ENCODE measurements at regions not wholly inside any gene's neighbourhood (a gene's known extent, or its start where the extent isn't known, plus 50 kb on each side); places are given as distances from the start of the nearest gene placed in this dataset.

DNA sequence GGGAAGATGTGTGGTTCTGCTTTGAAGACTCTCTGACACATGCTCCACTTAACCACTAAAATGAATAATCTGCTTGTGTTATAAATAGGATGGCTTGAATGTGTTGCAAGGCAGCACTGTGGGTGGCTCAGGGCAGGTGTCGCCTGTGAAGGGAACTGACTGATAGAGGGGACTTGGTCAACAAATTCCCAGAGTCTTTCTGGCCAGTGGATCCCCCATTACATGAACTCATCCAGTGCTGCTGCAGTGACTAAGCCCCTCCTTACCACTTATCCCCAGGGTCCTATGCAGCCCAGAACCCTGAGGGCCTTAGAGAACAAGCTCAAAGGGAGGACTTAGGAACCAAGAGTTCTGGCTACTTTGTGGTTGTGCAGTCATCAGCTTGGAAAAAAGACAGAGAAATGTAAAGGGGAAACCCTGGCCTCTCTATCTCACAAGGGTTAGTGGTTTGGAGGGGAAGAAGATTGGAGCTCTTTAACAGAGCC lies 226.2 kb upstream of the TNP1 start:
- no peak overlapping the region for H3K27ac ChIP-seq
- peaks cover 58% of the 10 kb centered on the region for H3K4me1 ChIP-seq
- H3K9ac ChIP-seq, result no peak overlapping the region
- no peaks in the 10 kb centered on the region for H3K27me3 ChIP-seq
- H3K36me3 ChIP-seq, result no peaks in the 10 kb centered on the region
- H3K4me2 ChIP-seq, result peak overlapping the region; percentile 69
- no peak overlapping the region for H3K4me3 ChIP-seq
- H3K9me3 ChIP-seq, result no peaks in the 10 kb centered on the region
- no peak for TF ChIP-seq Cebpa-rat (IDR thresholded peaks at IDR 0.05)
- no peaks in the 10 kb centered on the region for H4K20me1 ChIP-seq

DNA sequence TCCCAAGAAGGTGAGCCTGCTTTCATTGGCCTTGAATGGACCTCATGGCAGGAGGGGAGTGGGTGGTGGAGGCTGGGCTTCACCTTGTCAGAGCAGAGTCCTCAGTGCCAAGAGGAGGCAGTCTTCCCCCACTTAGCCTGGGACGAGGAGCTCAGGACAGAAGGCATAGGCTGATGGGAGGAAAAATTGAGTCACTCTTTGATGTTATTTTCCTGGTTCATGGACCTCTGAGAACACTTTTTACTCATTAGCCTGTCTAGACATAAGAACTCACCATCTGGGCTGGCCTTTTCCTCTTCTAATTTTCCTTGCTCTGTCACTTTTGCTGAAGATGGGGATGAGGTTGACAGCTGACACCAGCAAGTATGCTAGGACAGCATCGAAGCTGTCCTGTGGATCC lies 225.7 kb upstream of the TNP1 start:
- H3K9ac ChIP-seq, result no peak overlapping the region
- peaks cover 52% of the 10 kb centered on the region for H3K4me1 ChIP-seq
- no peaks in the 10 kb centered on the region for H4K20me1 ChIP-seq
- TF ChIP-seq Cebpa-rat (IDR thresholded peaks at IDR 0.05), result no peak
- no peak overlapping the region for H3K4me3 ChIP-seq
- H3K4me2 ChIP-seq, result peak overlapping the region; percentile 69
- H3K27ac ChIP-seq, result no peak overlapping the region
- H3K36me3 ChIP-seq, result no peaks in the 10 kb centered on the region
- H3K27me3 ChIP-seq, result no peaks in the 10 kb centered on the region
- H3K9me3 ChIP-seq, result no peaks in the 10 kb centered on the region

DNA sequence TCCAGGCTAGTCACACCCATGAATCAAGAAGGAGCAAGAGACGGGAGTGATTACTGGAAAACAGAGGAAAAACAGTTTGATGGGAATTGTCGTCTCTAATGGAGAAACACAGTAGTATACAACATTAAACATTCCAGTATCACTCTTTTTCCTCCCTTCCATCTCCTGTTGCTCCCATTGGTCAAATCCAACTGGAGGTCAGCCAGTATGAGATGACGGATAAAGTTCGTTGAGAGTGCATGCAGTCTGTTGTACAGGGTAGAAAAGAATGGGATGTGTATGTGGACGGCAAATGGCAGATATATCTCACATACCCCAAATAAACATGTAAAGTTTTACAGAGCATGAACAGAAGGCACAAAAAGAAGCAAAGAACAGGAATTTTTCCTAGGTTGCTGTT lies 221.9 kb upstream of the TNP1 start:
- no peak overlapping the region for H3K4me3 ChIP-seq
- no peak for TF ChIP-seq Cebpa-rat (IDR thresholded peaks at IDR 0.05)
- no peak overlapping the region for H3K27ac ChIP-seq
- no peaks in the 10 kb centered on the region for H3K27me3 ChIP-seq
- no peaks in the 10 kb centered on the region for H4K20me1 ChIP-seq
- no peak overlapping the region for H3K9ac ChIP-seq
- H3K4me1 ChIP-seq, result peaks cover 15% of the 10 kb centered on the region
- no peak overlapping the region for H3K4me2 ChIP-seq
- no peaks in the 10 kb centered on the region for H3K9me3 ChIP-seq
- H3K36me3 ChIP-seq, result no peaks in the 10 kb centered on the region

DNA sequence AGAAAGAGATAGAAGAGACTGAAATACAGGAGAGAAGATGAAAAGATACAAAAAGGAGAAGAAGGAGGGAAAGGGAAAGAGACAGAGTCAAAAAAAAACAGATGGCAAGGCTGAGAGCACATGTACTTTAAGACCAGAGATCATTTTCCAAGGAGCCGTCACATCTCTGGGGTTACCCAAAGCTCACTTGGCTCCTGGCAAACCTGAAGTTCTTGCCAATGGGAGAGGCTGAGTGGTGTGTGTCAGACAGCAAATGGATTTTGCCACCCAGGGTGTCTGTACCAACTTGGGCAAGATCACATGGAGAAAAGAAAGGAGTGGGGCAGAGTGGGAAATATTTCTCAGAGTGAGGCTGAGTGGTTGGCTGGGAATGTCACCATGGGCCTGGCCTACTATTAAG lies 219.3 kb upstream of the TNP1 start:
- H3K36me3 ChIP-seq, result no peaks in the 10 kb centered on the region
- no peak overlapping the region for H3K4me2 ChIP-seq
- H3K9ac ChIP-seq, result no peak overlapping the region
- no peak for TF ChIP-seq Cebpa-rat (IDR thresholded peaks at IDR 0.05)
- no peaks in the 10 kb centered on the region for H4K20me1 ChIP-seq
- H3K27me3 ChIP-seq, result no peaks in the 10 kb centered on the region
- no peaks in the 10 kb centered on the region for H3K4me1 ChIP-seq
- no peak overlapping the region for H3K4me3 ChIP-seq
- no peaks in the 10 kb centered on the region for H3K9me3 ChIP-seq
- H3K27ac ChIP-seq, result no peak overlapping the region

DNA sequence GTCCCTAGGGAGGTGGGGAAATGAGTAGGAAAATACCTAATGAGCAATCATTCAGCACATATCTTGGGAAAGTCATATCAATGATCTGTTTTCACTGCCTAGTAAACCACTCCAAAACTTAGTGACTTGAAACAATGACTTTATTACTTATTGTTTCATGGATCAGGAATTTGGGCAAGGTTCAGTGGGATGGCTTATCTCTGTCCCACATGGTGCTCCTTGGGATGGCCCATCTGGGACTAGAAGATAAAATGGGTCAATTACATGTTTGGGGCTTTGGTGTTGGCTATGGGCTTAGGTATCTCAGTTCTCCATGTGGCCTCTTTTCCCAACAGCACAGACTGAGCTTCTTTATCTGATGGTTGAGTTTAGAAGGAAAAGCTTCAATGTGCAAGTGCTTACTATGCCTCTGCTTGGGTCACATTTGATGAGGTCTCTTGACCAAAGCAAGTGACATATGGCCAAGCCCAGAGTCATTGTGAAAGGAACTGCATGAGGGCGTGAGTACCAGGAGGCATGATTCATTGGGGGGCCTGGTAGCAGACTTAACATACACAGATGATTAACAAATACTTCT lies 218.1 kb upstream of the TNP1 start:
- Histone ChIP-seq H3K27me3 (no peaks in the 10 kb centered on the region), H4K20me1 (no peaks in the 10 kb centered on the region), H3K4me1 (no peaks in the 10 kb centered on the region), H3K4me3 (no peak overlapping the region), H3K4me2 (no peak overlapping the region), H3K36me3 (no peaks in the 10 kb centered on the region), H3K9me3 (no peaks in the 10 kb centered on the region), H3K9ac (no peak overlapping the region), H3K27ac (no peak overlapping the region)
- TF ChIP-seq Cebpa-rat (IDR thresholded peaks at IDR 0.05), result no peak

DNA sequence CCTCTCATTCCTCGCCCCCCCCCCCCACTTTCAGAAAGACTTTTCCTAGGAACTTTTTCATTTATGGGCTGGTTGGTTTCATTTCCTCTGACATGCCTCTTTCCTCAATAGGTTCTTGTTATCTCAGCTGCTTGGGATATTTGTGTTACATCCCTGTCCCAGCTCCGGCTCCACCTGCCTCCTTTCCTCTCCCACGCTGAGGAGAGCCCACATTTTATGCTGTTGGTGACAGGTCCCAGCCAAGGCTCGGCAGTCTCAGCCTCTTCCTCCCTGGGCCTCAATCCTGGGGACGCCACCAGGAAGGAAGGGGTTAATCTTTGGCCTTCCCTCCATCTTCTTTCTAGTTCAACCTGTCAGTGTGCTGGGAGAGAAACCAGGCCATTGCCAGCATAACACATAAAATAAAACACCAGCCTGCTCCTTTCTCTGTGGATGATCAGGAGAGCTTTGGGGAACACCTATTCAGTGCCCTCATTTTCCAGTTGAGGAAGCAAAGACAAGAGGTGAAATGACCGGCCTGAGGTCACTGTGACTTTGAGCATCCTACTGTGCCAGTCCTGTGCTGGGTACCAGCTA lies 216.9 kb upstream of the TNP1 start:
- no peak overlapping the region for H3K4me2 ChIP-seq
- no peak for TF ChIP-seq Cebpa-rat (IDR thresholded peaks at IDR 0.05)
- no peaks in the 10 kb centered on the region for H3K4me1 ChIP-seq
- H3K36me3 ChIP-seq, result no peaks in the 10 kb centered on the region
- no peak overlapping the region for H3K4me3 ChIP-seq
- H3K9me3 ChIP-seq, result no peaks in the 10 kb centered on the region
- H3K9ac ChIP-seq, result no peak overlapping the region
- no peak overlapping the region for H3K27ac ChIP-seq
- no peaks in the 10 kb centered on the region for H3K27me3 ChIP-seq
- H4K20me1 ChIP-seq, result no peaks in the 10 kb centered on the region

DNA sequence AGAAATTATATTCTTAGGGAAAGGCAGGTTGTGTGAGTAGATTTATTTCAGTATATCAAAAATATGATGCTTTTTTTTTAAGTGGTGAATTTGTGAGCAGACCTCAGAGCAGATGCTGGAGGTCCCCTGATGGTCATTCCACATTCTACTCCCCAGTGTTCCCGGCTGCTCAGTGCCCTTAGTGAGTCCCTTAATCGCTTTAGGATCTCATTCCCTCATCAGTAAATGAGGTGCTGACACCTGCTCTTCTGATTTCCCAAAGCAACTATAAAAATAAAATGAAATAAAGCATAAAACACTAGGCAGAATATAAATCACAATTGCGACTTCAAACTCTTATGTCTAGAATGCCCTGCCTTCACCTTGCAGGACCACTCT lies 216.2 kb upstream of the TNP1 start:
- no peak overlapping the region for H3K4me2 ChIP-seq
- H3K9ac ChIP-seq, result no peak overlapping the region
- H3K9me3 ChIP-seq, result no peaks in the 10 kb centered on the region
- H4K20me1 ChIP-seq, result no peaks in the 10 kb centered on the region
- TF ChIP-seq Cebpa-rat (IDR thresholded peaks at IDR 0.05), result no peak
- H3K27ac ChIP-seq, result no peak overlapping the region
- H3K4me1 ChIP-seq, result no peaks in the 10 kb centered on the region
- no peaks in the 10 kb centered on the region for H3K36me3 ChIP-seq
- no peaks in the 10 kb centered on the region for H3K27me3 ChIP-seq
- no peak overlapping the region for H3K4me3 ChIP-seq

DNA sequence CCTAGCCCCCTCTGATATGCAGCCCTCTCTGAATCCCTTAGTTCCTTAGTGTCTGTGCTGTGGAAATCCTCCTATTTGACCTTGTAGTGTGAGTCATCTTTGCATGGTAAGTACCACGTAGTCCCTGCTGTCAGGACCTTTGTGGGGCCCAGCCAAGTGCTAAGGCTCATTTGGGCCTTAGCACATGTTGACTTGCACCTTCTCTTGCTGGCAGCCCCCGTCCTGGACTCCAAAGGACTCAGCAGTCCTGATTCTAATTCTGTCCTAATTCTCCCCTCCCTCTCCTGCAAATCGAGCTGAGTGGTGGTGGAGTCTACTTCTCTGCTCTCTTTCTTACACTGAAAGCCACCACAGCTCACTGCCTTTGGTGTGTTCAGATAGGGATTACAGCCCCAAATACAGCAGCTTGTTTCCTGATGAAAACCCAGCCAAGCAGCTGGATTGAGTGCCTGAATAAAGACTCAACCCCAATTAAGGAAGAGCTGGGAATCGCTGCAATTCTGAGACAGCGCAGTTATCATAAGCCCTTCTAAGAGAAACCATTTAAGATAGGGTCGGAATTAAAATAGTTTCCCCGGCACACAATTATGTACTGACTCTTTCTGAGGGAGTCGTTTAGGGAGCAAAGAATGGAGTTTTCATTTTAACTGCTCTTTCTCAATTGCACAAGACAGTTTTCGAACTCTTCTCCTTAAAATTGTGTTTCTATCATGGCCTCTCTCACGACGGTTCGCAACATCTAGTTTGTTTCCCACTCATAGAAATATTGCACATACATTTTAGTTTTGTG lies 215.6 kb upstream of the TNP1 start:
- H3K4me1 ChIP-seq, result no peaks in the 10 kb centered on the region
- H3K36me3 ChIP-seq, result no peaks in the 10 kb centered on the region
- no peak for TF ChIP-seq Cebpa-rat (IDR thresholded peaks at IDR 0.05)
- no peak overlapping the region for H3K4me3 ChIP-seq
- no peaks in the 10 kb centered on the region for H3K27me3 ChIP-seq
- no peak overlapping the region for H3K9ac ChIP-seq
- no peak overlapping the region for H3K4me2 ChIP-seq
- no peaks in the 10 kb centered on the region for H3K9me3 ChIP-seq
- H4K20me1 ChIP-seq, result no peaks in the 10 kb centered on the region
- no peak overlapping the region for H3K27ac ChIP-seq

DNA sequence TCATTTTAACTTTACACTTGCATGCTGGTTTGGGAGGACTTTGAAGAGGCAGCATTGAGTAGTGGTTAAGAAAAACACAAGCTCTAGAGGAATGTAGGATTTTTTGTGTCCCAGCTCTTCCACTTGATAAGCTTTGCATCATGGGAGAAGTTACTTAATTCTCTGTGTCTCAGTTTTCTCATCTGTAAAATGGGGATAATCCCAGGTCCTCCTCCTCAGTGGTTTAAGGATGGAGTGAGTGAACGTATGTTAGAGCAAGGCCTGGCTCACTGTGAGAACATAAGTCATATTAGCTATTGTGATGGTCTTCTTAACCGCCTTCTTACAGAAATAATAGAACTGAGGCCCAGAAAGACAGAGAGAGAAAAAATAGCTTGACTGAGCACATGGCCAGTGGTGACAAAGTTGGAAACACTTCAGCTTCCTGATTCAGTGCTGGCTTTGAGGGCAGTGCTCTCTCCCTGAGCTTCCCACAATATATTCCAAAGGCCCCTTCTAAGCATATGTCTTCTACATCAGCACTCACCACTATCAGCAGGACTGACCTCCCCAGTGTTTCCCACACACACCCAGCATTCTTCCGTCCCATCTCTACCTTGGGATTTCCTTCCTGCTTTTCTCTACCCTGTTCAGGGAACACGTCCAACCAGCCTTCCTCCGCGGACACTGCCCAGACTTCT lies 214.9 kb upstream of the TNP1 start:
- TF ChIP-seq Cebpa-rat (IDR thresholded peaks at IDR 0.05), result no peak
- Histone ChIP-seq H3K9ac (no peak overlapping the region), H3K4me3 (no peak overlapping the region), H3K4me1 (no peaks in the 10 kb centered on the region), H3K27me3 (no peaks in the 10 kb centered on the region), H3K36me3 (no peaks in the 10 kb centered on the region), H3K27ac (no peak overlapping the region), H3K4me2 (no peak overlapping the region), H4K20me1 (no peaks in the 10 kb centered on the region), H3K9me3 (no peaks in the 10 kb centered on the region)

DNA sequence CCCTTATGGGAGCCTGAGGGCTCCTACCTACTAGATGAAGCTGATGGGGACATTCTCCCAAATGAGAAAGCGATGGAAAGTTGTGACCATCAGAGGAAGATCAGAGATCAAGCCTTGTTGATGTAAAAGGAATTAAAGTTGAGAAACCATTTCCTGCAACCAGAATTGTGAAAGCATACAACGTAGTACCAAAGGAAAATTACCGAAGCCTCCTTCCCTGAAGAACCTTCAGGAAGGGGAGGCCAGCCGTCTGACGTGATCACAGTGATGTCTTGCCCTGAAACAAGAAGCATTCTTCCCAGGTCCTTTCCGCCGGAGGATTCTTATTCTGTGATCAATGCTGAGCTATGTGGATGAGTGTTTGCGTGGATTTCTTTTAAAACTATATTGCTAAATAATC lies 211.6 kb upstream of the TNP1 start:
- TF ChIP-seq Cebpa-rat (IDR thresholded peaks at IDR 0.05), result no peak
- peaks cover 7% of the 10 kb centered on the region for H3K9me3 ChIP-seq
- H3K9ac ChIP-seq, result no peak overlapping the region
- no peak overlapping the region for H3K27ac ChIP-seq
- H4K20me1 ChIP-seq, result no peaks in the 10 kb centered on the region
- H3K27me3 ChIP-seq, result no peaks in the 10 kb centered on the region
- no peak overlapping the region for H3K4me2 ChIP-seq
- no peak overlapping the region for H3K4me3 ChIP-seq
- no peaks in the 10 kb centered on the region for H3K36me3 ChIP-seq
- H3K4me1 ChIP-seq, result no peaks in the 10 kb centered on the region
